DOHH2 (cell line): ENCODE measurements at regions not wholly inside any gene's neighbourhood (a gene's known extent, or its start where the extent isn't known, plus 50 kb on each side); places are given as distances from the start of the nearest gene placed in this dataset.

Experiments used
- H3F3A ChIP-seq: fragments of 200-600 bp; sonication (generic), shearing (Covaris generic); 2 replicates; pipeline ENCODE4 v1.6.0; 2016; ENCODE audit warnings: antibody characterized with exemption, mild to moderate bottlenecking; ENCODE audit not compliant: control insufficient read depth, insufficient read depth
- H3K27ac ChIP-seq: fragments of 200-600 bp; sonication (generic); 2 replicates; pipeline ENCODE4 v1.5.1; 2014; ENCODE audit warnings: low read depth, mild to moderate bottlenecking, low read length, moderate library complexity
- H3K27me3 ChIP-seq: fragments of 200-600 bp; sonication (generic); 2 replicates; pipeline ENCODE4 v1.6.1; 2014; ENCODE audit warnings: mild to moderate bottlenecking, low read length, mixed read lengths; ENCODE audit not compliant: control insufficient read depth
- H3K36me3 ChIP-seq: fragments of 200-600 bp; sonication (generic); 2 replicates; pipeline ENCODE4 v1.6.1; 2014; ENCODE audit warnings: mild to moderate bottlenecking, low read length, moderate library complexity, mixed read lengths; ENCODE audit not compliant: control insufficient read depth
- H3K4me1 ChIP-seq: fragments of 200-600 bp; sonication (generic); 2 replicates; pipeline ENCODE4 v1.6.1; 2014; ENCODE audit warnings: mild to moderate bottlenecking, low read length, mixed read lengths; ENCODE audit not compliant: control insufficient read depth
- H3K4me2 ChIP-seq: fragments of 200-600 bp; sonication (generic); 2 replicates; pipeline ENCODE4 v1.6.0; 2014; ENCODE audit warnings: mild to moderate bottlenecking, low read length, moderate library complexity
- H3K4me3 ChIP-seq: fragments of 200-600 bp; sonication (generic); 2 replicates; pipeline ENCODE4 v1.5.1; 2014; ENCODE audit warnings: mild to moderate bottlenecking, low read length, mixed read lengths
- H3K79me2 ChIP-seq: fragments of 200-600 bp; sonication (generic); 2 replicates; pipeline ENCODE4 v1.6.1; 2014; ENCODE audit warnings: mild to moderate bottlenecking, low read length, mixed read lengths; ENCODE audit not compliant: control insufficient read depth
- H3K9me2 ChIP-seq: fragments of 200-600 bp; sonication (generic); replicated peaks from 2 replicates; pipeline ENCODE4 v1.6.1; 2014; ENCODE audit warnings: mild to moderate bottlenecking, low read length, mixed read lengths; ENCODE audit not compliant: control insufficient read depth
- H3K9me3 ChIP-seq: fragments of 200-600 bp; sonication (generic); 2 replicates; pipeline ENCODE4 v1.6.1; 2014; ENCODE audit warnings: antibody characterized with exemption, low read length, mixed read lengths; ENCODE audit not compliant: control insufficient read depth, insufficient read depth
- H4K20me1 ChIP-seq: fragments of 200-600 bp; sonication (generic); 2 replicates; pipeline ENCODE4 v1.6.0; 2014; ENCODE audit warnings: low read depth, mild to moderate bottlenecking, antibody characterized with exemption, low read length, moderate library complexity; ENCODE audit not compliant: control insufficient read depth, insufficient read depth
- CTCF ChIP-seq: fragments of 200-600 bp; sonication (generic); IDR thresholded peaks from one replicate; pipeline ENCODE4 v1.5.1; 2014; ENCODE audit warnings: antibody characterized with exemption, mild to moderate bottlenecking, low read depth, low read length; ENCODE audit not compliant: poor library complexity, severe bottlenecking
- EZH2phosphoT487 ChIP-seq: fragments of 200-600 bp; sonication (generic); IDR thresholded peaks from 2 replicates; pipeline ENCODE4 v1.6.1; 2017; ENCODE audit warnings: borderline replicate concordance, mild to moderate bottlenecking, antibody characterized with exemption, low read length, moderate library complexity, mixed read lengths

DNA sequence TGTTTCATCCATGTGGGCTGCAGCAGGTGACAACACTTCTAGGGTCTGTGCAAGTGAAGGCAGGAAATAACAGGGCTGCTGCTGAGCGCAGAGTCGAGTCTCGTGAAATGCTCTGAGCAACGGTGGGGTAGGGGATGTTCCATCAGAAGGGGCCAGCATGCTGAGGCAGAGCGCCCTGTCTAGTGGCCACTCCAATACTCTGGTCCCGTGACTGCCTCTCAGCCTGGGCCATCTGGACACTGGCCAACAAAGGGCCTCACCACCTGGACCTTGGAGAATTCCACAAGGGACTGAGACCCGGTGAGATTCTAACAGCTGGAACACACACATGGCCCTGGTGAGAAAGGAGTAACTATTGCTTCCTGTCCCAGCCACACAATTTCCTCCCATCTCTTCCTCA, 375.7 kb downstream of the SHANK2 start:
- Histone ChIP-seq H3K36me3 (no peaks in the 10 kb centered on the region), H3K4me1 (no peaks in the 10 kb centered on the region), H3K79me2 (no peaks in the 10 kb centered on the region), H3K27ac (no peak overlapping the region), H3K4me2 (no peak overlapping the region), H3K9me2 (no peaks in the 10 kb centered on the region), H3K9me3 (no peaks in the 10 kb centered on the region), H3F3A (no peaks in the 10 kb centered on the region), H4K20me1 (no peaks in the 10 kb centered on the region), H3K4me3 (no peak overlapping the region), H3K27me3 (no peaks in the 10 kb centered on the region)
- no peak for TF ChIP-seq CTCF
- TF ChIP-seq EZH2phosphoT487: no peak

GRCh38 chr11:70877151-70877550, 375.2 kb downstream of the SHANK2 start:
- TF ChIP-seq EZH2phosphoT487 (no peak), CTCF (no peak)
- no peaks in the 10 kb centered on the region for H3F3A ChIP-seq

GRCh38 chr11:70878366-70878765, 374.0 kb downstream of the SHANK2 start:
- no peaks in the 10 kb centered on the region for H3K27me3 ChIP-seq
- no peaks in the 10 kb centered on the region for H3F3A ChIP-seq
- H3K4me3 ChIP-seq: no peak overlapping the region
- no peaks in the 10 kb centered on the region for H3K79me2 ChIP-seq
- no peaks in the 10 kb centered on the region for H3K9me2 ChIP-seq
- no peaks in the 10 kb centered on the region for H3K4me1 ChIP-seq
- no peaks in the 10 kb centered on the region for H3K9me3 ChIP-seq
- TF ChIP-seq CTCF: no peak
- TF ChIP-seq EZH2phosphoT487: no peak
- H3K27ac ChIP-seq: no peak overlapping the region
- H3K4me2 ChIP-seq: no peak overlapping the region
- H4K20me1 ChIP-seq: no peaks in the 10 kb centered on the region
- H3K36me3 ChIP-seq: no peaks in the 10 kb centered on the region

More at GRCh38 chr11:70877151-70877550, 375.2 kb downstream of the SHANK2 start:
- Histone ChIP-seq H4K20me1 (no peaks in the 10 kb centered on the region), H3K4me1 (no peaks in the 10 kb centered on the region), H3K9me3 (no peaks in the 10 kb centered on the region), H3K36me3 (no peaks in the 10 kb centered on the region), H3K79me2 (no peaks in the 10 kb centered on the region), H3K4me3 (no peak overlapping the region), H3K9me2 (no peaks in the 10 kb centered on the region), H3K27me3 (no peaks in the 10 kb centered on the region), H3K27ac (no peak overlapping the region), H3K4me2 (no peak overlapping the region)
